ENCODE measurements at regions not wholly inside any gene's neighbourhood (a gene's known extent, or its start where the extent isn't known, plus 50 kb on each side); places are given as distances from the start of the nearest gene placed in this dataset.

GRCh38 chr6:104617591-104617990 is 242.1 kb downstream of the HACE1 start:
- no peak for DNase-seq (ENCODE audit: low read depth in 2 of 2)

- DNase-seq (ENCODE audit: low read depth in 2 of 2): no peak
These were observed 245.3 kb downstream of the HACE1 start for GRCh38 chr6:104614394-104614793.

GRCh38 chr6:104613416-104614001 is 246.2 kb downstream of the HACE1 start:
- peak in 1 of 2 experiments; percentile 32 for DNase-seq (ENCODE audit: low read depth in 2 of 2)

- no peak for DNase-seq (ENCODE audit: low read depth in 2 of 2)
These were observed 247.2 kb downstream of the HACE1 start for GRCh38 chr6:104612541-104612940.

DNA sequence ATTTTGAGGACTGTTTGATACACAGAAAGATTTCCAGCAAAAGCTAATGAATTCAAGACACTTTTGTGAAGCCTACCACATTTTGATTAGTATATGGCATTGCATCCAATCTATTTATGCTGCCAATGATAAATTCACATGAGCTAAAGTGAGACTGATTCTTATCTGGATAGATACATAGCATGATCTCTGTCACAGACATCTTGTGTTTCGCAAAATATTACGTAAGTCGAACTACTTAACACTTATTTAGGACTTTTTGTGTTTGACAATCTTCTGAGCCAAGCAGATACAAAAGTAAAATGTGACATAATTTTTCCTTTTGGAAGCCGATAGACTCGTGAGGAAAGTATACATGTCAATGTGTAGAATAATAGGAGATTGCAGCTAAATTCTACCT is 251.6 kb downstream of the HACE1 start:
- no peak for DNase-seq (ENCODE audit: low read depth in 2 of 2)

DNA sequence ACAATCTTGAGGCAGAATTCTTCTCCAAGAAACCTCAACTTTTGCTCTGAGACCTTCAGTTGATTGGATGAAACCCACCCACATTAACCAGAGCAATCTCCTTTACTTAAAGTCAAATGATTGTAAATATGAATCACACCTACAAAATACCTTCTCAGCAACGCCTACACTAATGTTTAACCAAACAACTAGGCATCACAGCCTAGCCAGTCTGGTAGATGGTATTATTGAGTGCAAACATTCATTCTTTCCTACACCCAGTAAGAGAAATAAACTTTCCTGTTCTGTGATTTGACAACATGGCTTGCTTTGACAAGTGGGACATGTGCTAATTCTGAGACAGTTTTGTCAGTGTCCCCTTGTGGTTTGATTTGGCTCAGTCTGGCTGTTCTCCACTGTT is 252.2 kb downstream of the HACE1 start:
- no peak for DNase-seq (ENCODE audit: low read depth in 2 of 2)

- DNase-seq (ENCODE audit: low read depth in 2 of 2): no peak
These were observed 253.4 kb downstream of the HACE1 start for GRCh38 chr6:104606361-104606760.

DNA sequence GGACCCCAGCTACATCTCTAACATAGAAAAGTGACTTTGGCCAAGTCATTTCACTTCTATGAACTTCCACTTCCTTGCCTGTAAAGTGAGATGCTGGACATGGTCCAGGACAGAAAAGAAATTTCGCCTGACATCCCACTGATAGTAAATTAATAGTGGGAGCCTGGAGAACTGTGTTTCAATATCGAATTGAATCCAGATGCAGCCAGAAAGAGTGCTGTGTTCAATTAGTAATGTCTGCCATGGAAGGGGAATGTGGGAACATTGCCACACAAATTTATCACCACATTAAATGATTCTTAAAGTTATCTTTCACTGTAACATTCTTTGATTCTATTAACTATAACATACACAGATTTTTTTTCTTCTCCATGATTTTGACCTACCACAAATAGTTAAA is 255.0 kb downstream of the HACE1 start:
- DNase-seq (ENCODE audit: low read depth in 2 of 2): peak; percentile 45 to 51

DNA sequence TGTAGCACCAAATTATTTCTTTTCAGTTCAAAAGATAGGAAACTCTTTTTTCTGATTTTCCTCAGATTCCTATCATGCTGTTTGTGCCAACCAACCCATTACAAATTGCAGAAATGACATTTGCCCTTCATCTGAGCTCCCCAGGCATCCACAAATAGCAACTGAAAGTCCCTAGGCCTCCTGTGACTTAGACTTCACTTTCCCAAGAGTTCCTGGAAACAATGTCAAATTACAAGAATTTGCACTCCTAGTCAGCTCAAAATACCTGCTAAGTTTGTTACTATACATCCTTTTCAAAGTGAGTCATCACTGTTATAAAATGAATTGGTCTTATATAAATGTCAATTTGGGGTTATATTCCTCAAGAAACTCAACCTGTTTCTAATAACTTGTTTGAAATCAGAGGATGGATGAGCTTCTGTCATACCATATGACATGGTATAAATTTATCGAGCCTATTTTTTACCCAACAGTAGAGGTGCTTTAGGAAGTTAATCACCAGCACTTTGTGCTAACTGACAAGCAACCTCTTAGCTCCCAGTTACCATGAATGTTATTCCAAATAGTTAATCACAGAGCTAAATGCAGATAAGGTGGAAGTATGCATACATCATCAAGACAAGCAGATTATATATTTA is 256.5 kb downstream of the HACE1 start:
- no peak for DNase-seq (ENCODE audit: low read depth in 2 of 2)

- DNase-seq (ENCODE audit: low read depth in 2 of 2): no peak
These were observed 258.0 kb downstream of the HACE1 start for GRCh38 chr6:104601721-104602120.

DNA sequence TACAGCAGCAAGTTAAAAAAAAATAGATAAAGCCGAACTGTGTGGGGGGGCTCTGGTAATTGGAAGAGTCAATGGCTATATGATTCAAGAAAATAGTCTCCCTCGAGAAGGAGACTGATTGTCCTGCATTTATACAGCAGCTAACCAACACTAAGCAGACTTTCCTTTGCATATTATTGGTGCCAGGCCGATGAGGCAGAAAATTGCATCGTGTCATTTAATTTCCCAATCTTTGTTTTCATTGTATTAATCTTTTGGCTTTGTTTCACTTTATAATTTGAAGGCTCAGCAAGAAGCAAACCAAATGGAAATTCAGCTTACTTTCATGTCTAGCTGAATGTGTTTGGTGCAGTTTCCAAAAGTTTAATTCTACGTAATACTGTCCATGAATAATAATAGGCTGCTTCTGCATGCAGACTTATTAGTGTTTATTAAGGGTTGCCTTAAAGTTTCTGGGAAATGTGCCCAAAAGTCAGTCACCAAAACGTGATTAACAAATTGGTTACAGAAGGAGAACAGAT is 258.5 kb downstream of the HACE1 start:
- DNase-seq (ENCODE audit: low read depth in 2 of 2): peak; percentile 41 to 46

DNA sequence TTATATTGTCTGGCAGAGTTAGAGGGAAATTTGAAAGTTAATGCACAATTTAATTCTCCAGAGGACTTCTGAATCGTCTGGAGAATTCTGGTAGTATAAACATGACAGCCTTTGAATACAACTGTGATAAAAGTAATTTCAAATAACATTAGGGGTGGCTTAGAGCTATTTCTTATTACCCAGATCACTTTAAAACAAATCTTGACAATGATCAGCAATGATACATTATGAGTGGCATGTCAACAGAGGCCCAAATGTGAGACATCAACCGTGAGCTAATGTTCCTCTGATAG is 259.1 kb downstream of the HACE1 start:
- DNase-seq (ENCODE audit: low read depth in 2 of 2): no peak

DNA sequence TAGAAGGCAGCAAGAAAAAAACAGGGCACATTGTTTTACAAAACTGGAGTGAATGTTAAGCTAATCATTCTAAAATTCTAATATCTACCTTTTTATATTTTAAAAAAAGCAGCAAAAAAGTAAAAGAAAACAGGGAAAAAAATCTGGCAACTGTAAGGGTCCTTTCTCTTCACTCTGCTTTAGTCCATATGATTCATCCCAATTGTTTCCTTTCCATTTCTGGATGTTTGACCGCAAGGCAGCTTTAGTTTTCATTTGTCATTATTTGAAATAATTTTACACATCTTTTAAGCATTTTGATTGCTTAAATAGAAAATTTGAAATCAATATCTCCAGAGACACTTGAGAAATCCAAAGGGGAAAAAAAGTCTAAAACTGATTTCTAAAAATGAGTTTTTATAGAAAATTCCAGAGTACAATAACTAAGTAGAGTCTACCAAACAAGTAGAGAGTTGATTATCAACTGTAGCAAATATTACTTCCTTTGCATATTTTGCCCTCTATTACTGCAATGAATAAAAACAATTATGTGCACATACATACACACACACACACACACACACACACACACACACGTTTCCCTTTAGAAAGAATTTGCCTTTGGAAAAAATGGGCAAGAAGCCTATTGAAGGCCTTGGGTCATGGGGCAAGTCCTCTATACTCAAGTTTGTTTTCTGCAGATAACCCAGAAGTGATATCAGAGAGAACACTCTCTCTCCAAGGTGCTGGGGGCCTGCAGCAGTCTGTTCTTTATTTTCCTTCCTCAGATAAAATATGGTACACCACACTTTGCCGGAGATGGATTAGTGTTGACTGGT is 259.7 kb downstream of the HACE1 start:
- no peak for DNase-seq (ENCODE audit: low read depth in 2 of 2)

GRCh38 chr6:104597541-104598050 is 262.1 kb downstream of the HACE1 start:
- DNase-seq (ENCODE audit: low read depth in 2 of 2): peak; percentile 90 to 91

GRCh38 chr6:104596091-104596490 is 263.6 kb downstream of the HACE1 start:
- DNase-seq (ENCODE audit: low read depth in 2 of 2): no peak

DNA sequence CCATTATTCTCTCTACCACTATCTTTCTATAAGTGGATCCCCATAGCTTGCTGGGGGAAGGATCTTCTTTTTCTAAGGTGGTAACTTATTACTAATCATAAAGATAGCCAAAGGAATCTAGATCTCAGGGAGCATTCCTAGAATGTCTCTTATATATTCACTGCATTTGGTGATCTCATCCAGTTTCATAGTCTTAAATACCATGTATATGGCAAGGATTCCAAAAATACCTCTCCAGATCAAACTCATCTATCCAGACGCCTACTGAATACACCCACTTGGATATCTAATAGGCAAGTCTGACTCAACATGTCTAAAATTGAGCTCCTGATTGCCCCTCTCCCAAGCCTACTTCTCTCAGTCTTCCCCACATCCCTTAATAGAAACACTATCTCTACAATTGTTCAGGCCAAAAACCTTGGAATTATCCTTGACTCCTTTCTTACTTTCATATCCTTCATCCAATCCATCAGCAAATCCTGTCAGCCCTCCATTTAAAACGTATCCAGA is 264.4 kb downstream of the HACE1 start:
- peak; percentile 43 to 46 for DNase-seq (ENCODE audit: low read depth in 2 of 2)

DNA sequence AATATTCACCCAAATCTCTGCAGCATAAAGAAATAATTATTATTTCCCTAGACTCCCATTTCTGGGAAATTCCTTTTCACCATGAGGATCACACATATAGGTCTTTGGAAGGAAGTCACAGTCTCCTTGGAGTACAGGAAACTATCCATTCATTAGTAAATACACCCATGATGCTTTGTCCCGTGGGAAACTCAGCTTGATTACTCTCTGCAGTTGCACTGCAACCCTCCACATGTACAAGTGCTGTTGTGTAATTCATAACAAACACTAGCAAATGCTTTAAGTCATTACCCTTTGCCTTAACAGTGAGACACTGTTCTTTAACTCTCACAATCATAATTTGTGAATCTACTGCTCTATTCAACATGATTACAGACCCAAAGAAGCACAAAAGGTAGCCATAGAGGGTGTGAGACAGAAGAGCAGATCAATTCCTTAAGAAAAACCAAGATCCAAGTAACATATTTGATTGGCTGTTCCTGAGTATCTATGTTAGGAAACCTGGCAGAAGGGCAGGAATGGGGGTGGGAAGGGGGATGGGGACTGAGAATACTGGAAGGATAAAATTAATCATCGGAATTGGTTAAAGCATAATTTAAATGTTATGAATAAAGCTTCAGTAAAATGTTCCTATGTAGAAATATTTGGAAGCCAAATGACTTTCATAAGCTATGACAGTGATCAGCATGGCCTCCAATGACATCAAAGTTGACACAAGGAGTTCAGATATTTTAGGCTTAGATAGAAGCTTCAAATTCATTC is 268.0 kb downstream of the HACE1 start:
- DNase-seq (ENCODE audit: low read depth in 2 of 2): no peak

DNA sequence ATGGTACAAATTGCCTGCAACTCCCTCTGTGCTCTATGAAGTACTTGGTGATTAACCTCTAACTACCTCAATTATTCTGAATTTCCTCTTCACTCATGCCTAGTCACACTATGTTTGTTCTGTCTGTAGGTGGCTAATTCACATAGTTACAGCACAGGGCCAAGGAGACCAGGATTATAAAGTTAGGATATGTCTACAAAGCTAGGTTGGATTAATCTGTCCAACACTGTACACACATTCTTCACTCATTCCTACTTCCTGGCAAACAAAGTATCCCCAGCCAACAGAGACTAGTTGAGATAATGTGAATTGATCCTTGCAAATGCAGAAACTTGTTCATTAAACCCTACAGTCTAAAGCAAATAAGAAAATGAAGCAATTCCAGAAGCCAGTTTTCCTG is 269.8 kb downstream of the HACE1 start:
- DNase-seq (ENCODE audit: low read depth in 2 of 2): no peak

DNA sequence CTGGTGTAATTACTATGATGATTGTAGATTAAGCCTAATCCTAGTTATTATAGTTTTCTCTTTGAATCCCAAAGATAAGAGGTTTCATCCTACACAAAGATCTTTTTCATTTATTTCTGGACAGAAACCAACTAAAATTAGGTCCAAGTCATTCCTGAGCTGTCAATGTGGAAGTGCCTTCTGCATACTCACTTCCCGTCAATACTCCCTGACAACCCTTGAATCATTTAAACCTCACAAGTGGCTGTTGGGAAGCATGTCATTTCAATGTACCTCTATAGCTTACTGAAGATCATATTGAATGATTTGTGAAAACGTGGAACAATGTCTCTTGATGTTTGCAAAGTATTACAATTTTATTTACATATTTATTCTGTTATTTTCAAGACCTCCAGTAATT is 274.1 kb downstream of the HACE1 start:
- DNase-seq (ENCODE audit: low read depth in 2 of 2): no peak

- DNase-seq (ENCODE audit: low read depth in 2 of 2): no peak
These were observed 279.3 kb downstream of the HACE1 start for GRCh38 chr6:104580452-104580851.

DNA sequence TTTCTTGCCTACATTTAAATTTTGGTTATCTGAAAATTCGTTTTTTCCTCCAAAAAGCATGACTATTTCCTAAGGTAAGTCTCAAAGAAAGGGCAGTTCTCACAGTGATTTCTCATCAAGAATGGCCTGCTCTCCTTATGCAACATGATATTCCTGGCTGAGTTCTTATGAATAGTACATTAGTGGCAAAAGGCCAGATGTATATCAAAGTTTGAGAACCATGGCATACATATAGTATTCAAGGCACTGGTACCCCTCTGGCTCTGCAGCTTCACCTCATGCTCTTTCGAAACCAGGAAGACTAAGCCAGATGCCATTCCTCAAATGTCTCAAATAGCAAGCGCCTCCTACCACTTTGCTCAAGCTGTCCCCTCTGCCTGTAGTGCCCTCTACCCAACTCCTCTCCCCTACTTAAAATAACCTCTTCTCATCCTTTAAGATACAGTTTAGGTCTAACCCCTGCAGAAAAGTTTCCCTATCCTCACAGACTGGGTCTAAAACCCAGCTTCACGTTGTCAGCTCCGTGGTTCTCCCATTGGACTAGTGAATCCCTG is 280.3 kb downstream of the HACE1 start:
- no peak for DNase-seq (ENCODE audit: low read depth in 2 of 2)

DNA sequence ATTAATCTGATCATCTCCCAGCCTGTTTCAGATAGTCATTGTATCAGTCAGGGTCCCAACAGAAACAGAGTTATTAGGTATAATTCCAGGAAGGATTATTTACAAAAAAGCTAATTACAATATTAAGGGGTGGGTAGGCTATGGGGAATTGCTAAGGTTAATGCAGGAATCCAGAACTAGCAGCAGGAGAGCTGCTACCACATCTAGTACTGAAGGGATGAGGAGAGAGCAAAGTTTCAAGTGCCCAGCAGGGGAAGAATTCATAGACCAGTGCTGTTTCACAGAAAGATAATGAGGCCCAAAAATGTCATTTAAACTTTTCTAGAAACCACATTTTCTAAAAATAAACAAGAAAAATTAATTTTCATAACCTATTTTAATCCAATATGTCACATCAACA is 284.2 kb downstream of the HACE1 start:
- DNase-seq (ENCODE audit: low read depth in 2 of 2): no peak
